ENCODE measurements at regions not wholly inside any gene's neighbourhood (a gene's known extent, or its start where the extent isn't known, plus 50 kb on each side); places are given as distances from the start of the nearest gene placed in this dataset.
A peak's percentile ranks its signal among the peaks of the same experiment; 100 is the strongest.

DNA sequence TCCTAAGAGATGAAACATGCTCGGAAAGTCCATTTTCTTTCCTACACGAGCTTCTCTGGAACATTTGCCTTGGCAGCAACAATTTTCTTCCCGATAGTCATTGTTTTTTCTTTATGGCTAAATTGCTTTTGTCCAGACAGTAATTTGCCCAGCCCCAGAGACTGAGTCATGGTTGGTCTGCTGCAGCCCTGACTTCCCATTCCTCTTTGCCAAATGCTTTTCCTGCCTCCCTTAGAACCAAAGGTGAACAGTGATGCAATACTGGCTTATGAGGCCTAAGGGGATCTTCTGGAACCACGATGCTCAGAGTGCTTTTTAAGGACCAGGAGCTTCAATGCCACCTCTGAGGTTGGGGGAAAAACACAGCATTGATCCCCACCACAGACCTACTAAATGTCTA is 1599.6 kb upstream of the TMEM132C start:
- DNase-seq: no peak

DNA sequence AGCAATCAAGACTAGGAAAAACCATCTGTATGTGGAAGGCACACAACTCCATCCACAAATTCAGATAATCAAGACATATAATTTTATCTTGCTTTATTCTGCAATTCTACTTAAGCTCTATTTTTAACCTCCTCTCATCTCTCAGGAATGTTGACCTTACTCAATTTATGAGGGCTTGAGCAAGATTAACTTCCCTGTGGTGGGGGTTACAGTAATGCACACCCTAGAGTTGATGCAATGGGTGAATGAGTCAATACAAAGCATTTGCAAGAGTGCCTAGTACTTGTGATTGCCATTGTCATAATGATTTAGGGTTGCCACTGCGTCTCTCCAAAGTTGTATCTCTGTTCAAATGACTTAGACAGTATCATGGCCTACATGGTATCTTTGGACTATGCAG is 1598.4 kb upstream of the TMEM132C start:
- DNase-seq: no peak

DNA sequence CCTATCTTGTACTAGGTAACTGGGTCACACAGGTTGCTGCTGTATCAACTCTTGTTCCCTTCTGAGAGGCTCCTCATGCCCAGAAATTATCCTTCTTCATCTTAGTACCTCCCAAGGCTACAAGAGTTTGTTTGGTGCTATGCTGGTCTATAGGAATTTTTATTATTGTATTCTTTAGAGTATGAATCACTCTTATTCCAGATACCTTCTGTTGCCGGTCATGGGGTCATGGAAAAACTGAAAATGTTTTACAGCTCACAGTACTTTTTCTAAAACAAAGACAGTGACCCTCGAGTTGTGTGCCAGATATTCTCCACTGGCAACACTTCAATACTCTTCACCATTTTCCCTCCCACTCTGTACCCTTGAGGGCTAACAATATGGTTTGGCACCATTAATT is 1598.0 kb upstream of the TMEM132C start:
- DNase-seq: no peak

DNA sequence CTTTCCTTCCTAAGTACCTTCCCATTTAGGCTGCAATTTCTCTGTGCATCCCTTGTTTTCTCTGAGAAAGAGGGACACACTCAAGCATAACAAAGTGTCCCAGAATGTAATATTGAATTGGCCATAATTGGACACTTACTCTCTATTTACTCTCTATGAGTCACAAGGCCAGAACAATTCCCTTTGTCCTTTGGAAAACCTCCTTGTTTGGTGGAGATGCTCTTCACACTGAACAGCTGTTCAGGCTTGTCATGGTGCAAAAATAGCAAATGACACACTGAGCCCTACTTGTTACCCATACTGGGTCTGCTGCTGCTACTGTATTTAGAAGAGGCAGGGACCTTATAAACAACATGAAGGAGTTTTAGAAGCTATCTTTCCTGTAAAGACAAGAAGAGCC is 1590.5 kb upstream of the TMEM132C start:
- no peak for DNase-seq

DNA sequence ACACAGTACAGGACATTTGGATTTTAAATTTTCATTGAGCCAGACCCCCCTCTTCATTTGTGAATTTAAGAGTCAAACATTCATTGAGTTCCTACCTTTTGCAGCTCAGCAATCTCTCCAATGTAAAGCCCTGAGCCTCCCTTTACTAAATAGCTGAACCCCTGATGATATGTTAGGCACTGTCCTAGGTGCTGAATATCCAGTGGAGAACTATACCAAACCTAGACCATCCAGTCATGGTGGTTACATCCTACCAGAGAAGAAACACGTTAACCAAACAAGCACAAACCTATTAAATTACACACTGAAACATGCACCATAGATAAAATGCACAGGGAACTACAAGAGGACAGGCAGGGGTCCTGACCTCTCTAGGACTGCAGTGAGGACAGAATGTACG is 1585.3 kb upstream of the TMEM132C start:
- DNase-seq: no peak

DNA sequence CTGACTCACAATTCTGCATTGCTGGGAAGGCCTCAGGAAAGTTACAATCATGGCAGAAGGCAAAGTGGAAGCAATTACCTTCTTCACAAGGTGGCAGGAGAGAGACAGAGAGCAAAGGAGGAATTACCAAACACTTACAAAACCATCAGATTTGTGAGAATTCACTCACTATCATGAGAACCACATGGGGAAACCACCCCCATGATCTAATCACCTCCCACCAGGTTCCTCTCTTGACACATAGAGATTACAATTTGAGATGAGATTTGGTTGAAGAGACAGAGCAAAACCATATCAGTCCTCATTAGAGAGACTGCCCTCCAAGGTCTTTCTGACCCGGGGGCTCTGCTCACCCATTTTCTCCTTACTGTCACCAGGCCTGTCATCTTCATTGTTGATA is 1582.3 kb upstream of the TMEM132C start:
- no peak for DNase-seq

DNA sequence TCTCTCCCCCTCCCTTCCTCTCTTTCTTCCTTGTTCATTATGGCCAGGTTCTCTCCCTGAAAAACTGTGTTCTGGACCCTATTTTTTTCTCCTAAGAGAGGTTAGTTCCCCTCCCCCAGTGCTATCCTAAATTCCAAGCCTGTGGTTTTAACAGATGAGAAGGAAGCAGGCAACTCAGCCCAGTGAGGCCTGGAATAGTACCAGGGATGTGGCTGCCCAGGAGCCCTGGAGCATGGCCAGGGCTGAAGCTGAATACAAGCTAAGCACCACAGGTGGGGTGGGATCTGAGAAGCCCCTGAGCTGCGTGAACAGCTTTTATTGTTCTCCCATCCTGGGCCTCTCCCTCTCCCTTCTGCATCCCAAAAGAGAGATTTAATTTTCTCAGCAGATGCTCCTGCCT is 1581.3 kb upstream of the TMEM132C start:
- DNase-seq: no peak

DNA sequence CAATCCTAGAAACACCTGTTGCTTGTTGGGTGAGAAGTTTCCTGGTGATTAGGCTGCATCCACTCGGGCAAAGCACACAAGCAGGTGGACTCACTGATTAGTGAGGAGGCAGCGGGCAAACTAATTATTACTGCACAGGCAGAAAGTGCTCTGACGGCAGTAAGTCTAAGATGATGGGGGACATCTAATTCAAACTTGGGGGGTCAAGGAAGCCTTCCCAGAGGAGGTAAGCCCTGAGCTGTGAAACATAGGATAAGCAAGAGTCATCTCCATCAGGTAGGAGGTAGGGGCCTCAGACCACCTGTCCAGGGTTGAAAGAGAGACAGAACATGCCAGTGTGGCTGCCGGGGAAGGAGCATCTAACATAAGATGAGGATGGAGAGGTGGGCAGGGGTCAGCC is 1578.4 kb upstream of the TMEM132C start:
- no peak for DNase-seq

DNA sequence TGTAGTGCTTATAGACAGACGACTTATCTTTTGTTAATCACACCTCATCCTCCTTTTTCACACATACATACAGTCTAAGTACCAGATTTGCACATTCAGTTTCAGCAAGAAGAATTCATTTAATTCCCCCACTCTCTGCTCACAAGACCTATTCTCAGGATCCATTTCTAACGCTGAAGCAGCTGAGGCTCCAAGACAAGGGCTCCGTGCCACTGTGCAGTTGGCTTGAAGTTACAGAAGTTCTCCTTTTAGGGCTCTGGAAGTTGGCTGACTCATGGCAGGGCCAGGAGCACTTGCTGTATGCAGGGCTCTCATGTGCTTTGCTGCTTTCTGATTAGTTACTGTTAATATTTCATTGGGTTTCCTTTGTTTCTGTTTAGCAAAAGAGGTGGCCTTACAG is 1566.9 kb upstream of the TMEM132C start:
- no peak for DNase-seq

DNA sequence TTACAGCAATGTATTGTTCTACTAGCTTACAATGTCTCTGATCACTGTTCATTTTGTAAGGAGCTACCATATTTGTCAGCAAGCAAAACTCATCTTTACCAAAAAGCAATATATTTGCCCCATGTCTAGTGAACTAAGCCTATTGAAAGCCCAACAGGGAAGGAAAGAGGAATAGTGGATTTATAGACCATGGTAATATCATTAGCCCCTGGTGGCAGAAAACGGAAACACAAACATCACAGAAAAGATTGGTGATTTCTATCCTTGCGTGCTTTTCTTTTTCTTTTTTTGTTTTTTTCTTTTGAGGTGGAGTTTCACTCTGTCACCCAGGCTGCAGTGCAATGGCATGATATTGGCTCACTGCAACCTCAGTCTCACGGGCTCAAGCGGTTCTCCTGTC is 1562.4 kb upstream of the TMEM132C start:
- DNase-seq: no peak

DNA sequence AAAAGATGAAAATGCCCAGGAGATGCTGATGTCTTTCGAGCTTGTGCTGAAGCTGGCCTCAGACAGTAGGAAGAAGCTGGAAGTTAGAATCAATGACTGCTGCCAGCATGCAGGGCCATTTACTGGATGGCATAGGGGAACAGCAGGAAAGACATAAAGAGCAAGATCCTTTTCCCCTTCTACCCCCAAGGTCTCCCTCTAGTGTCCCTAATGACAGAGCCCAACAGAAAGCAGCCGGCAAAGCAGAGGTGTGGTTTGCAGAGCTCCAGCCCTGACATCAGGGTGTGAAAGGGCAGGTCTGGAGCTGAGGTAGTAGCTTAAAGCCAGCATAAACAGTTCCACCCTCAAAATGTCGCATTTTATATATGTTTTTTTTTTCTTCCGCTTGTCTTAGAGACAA is 1560.7 kb upstream of the TMEM132C start:
- no peak for DNase-seq

DNA sequence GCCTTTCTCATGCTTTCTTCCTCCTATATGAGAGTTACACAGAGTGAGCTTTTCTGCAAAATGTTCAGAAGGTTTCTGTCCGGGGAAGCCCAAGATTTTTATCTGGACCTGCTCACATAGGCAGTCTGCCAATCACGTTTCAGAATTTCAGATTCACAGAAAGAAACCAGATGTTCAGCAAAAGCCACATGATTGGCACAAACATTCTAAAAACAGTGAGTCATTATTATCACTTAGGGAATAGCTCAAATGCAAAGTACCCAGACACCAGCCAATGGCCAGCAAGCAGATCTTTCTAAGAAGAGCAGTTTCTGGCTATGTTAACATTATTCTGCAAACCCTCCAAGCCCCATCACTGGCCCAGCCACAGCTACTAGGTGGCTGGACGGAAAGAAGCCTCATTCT is 1558.5 kb upstream of the TMEM132C start:
- DNase-seq: no peak

DNA sequence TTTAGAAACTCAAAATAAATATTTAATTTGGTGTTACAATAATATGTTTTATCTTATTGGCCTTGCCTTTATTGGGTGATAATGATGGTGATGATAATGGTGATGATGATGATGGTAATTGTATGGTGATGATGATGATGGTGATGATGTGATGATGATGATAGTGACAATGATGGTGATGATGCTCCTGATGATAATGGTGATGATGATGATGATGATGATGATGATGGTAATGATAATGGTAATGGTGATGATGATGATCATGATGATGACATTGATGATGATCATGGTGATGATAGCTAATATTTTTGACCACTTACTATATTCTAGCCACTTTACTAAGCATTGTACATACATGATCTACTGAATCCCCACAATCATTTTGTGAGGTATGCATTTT is 1548.6 kb upstream of the TMEM132C start:
- no peak for DNase-seq

DNA sequence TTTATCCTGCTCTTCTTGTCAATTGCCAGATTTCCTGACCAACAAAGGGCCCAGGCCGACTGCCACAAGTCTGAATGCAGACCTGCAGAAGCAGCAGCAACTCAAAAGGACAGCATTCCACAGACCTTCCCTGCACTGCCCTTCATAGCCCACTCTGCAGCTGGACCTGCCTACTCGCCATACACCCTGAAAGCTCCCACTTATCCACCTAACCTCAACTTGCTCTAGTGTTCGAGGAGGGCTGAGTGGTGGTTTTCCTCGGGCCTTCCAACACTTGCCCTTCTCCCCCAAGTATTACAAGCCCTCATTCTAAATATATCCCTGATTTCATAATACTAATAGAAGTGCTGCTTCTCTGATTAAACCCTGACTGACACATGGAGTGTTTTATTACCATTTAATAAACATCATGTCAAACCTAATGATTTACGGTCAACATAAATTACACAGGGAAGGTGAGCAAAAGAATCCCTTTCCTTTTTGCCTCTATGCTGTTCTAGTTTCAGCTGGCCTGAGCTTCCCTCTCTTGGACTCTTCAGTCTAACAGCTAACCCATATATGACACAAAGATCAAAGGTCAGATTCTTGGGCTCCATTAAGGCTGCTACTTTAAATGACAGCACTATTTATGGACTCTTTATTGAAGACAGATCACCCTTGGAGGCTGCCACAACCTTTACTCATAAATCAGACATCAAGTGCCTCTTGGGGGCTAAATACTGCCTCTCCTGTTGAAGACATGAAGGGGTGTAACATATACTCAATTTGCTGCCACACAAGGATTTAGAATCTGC is 1546.9 kb upstream of the TMEM132C start:
- no peak for DNase-seq

DNA sequence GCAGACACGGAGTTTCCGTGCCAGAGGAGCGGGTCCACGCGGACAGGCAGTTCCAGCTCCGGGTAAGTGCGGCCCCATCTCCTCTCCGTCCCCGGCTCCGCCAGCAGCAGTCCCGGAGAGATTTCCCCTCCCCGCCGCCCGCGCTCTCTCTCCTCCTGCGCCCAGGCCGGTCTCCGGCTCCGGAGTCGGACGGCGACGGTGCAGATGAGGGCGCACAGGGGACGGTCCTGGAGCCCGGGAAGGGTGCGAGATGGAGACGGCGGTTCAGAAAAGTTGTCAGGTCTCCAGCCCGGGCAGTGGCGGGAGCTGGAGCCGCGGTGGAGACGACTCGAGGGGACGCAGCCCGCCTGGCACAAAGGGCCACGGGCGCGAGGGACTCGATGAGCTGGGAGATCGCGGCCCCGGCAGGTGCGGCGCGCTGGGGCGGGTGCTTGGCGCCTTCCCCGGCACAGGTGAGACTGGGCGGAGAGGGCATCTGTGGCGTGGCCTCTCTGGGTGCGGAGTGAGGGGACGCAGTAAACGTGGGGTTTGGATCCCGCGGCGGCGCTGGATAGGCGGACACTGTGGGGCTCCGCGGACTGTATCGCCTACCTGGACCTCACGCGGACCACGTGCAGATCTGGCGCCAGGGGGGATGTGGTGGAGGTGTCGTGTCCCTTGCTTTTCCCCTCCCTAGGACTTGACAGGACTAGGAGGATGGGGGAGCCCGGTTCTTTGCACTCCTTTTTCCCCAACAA is 1540.3 kb upstream of the TMEM132C start:
- DNase-seq: no peak

DNA sequence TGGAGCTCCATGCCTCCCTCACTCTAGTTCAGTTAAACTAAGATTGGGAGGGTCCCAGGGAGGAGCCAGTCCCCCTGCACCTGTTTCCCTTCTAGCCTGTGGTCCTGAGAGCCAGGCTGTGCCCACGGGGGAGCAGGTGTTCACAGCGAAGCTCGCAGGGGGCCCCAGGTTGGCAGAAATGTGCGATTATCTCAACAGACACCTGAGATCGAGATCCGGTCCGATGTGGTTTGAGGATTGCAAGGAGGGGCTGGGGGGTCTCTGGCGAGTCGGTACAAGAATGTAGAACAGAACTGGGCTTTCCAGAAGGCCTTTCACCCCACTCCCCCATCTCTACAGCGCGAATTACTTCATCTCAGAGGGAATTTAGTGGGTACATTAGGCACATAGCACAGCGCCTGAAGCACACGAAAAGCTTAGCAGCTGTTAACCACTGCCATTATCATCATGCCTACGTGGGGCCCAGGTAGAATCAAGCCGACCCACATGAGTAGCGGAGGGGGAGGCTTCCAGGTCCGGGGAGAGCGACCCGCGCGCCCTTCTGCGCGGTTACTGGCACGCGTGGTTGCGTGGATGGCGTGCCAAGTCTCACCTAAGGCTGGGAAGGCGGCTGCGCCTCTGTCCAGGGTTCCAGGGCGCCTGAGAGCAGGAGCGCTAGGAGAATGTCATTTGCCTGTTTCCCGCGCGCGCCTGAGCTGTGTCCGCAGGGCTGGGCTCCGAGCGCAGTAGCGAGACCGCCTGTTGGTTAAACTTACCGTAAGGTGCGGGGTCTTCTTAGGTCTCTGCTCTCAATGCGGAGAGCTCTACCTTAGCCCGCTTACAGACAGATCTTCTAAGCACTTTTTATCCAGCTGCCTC is 1539.5 kb upstream of the TMEM132C start:
- DNase-seq: no peak

DNA sequence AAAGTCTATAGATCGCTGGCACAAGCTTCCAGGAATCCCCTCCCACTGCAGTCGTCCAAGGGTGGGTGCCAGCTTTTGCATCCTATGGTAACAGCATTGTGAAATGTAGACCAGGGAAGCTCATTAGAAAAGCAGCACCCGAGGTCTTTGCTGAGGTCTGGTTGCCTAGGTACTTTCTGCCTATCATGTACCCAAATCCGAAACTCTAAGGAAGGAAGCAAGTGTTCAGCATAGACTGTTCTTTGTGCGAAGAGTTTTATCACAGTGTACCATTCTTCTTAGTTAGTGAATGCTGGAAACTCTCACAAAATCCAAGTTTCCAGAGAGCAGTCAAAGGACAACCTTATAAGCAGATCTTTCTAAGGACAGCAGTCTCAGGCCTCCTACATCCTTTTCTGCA is 1532.7 kb upstream of the TMEM132C start:
- no peak for DNase-seq

DNA sequence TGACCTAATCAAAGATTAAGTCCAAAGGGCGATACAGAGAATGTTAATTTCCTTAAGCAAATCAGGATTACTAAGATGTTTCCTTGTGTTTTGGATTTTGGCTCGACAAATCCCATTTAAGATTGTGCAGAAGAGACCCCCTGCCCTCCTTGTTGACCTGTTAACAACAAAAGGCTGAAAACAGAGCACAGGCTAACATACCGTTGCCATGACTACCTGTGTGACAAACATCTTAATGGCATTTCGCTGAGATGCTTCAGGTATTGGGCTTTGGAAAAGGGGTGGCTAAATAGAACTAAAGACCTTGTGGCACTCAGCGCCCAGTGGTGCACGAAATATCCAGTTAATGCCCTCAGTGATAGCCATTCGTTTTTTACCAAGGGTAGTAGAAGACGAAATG is 1532.3 kb upstream of the TMEM132C start:
- DNase-seq: no peak

DNA sequence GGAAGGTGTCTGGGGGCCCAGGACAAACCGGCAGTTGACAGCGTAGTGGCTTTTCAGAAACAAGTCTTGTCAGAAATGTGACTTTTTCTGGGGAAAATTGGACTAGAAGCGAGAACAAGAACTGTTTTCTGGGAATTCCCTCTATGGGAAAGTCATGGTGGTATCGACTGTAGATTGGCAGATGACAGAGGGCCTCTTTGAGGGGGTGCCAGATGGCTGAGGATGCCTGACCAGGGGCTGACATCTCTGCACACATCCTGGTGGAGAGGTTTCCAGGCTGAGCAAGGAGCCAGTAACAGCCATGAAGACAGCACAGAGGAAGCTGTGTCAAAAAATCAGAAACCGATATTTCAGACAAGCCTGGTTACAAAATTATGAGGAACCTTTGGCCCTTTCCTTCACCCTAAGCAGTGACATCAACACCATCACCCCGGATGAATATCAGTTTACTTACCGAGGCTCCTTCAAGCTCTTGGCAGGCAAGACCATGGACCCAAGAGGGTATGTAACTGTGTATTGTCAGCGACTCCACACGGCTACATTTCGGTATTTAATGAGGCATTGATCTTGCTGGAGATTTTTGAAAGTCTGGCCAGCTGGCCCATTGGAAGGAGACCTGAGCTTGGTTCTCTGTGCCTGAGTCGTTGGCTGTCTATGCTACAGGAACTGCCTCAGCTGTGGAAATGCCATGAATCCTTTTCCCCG is 1525.3 kb upstream of the TMEM132C start:
- DNase-seq: no peak

DNA sequence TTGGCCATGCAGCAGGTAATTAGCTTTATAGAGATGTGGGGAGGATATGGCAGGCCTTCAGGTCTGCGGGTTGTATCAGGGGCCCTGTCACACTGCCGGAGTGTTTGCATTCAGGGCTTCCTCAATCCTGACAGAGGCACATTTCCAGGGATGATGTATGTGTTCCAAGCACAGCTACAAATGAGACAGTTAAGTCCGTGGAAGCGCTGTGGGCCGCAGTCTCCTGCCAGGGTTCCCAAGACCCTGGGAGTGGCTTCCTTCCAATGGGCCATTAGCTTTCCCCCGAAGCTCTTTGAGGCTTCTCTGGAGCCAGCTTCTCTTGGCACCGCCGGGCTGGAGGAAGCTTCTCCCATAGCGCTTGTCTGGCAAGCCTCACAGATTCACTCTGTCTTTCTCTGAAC is 1524.7 kb upstream of the TMEM132C start:
- no peak for DNase-seq

DNA sequence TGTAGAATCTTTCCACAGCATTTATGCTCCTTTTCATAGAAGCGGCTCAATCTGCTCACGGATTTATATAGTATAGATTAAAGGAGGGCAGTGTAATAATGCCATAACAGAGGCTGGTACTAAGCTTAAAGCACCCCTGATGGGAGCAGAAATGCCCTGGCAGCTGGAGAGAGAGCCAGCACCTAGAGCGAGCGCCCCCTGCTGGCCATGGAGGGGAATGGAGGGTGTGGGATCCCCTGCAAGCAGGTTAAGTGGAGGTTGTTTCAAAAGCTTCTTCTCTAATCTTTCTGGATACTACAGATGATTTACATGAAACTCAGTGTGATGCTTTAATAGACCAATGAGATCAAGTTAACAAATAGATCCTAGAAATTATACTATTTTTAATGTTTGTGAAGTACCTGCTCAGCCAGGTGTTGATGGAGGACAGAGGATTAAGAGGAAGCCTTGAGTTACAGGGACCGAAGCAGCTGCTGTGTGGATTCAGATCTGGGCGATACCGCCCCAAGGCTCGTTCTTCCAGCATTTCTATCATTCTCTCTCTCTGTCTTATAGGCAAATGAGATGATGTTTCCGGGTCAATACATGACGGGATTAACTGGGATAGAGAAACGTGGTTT is 1519.3 kb upstream of the TMEM132C start:
- peak; percentile 53 for DNase-seq

DNA sequence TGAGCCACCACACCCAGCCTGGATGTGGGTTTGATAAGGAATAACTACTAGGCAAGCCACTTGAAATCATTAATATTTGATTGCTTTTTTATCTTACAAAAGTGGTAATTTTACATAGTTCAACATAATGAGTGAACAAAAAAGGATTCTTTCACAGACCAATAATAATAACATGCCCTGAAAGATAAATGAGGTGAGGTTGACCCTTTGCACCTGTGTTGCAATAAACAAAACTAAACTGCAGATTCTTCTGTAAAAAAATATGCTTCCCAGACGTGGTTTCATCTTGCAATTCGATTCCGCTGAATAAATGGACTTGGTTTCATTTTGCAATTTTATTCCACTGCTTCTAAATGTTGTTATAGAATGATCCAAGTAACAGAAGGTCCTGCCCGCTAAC is 1514.9 kb upstream of the TMEM132C start:
- DNase-seq: no peak

DNA sequence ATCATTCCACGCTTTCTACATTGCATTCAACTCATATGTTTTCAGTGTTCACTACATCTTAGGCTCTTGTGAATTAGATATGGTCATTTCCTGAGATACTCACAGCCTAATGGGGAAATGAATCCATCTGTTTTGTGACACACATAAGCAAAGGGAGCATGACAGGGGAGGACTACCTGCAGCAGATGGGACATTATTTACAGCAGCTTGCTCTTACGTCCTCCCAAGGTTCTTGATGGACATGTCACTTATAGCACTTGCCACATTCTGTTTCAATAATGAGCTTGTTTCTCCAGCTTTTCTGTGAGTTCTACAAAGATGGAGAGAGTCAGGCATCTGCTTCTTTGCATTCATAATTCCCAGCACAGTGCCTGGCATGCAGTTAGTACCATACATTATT is 1509.6 kb upstream of the TMEM132C start:
- no peak for DNase-seq
